HUES6 (cell line): ENCODE measurements at regions not wholly inside any gene's neighbourhood (a gene's known extent, or its start where the extent isn't known, plus 50 kb on each side); places are given as distances from the start of the nearest gene placed in this dataset.
A peak's percentile ranks its signal among the peaks of the same experiment; 100 is the strongest.
"Not testable (repeated sequence)": the region's sequence is repeated elsewhere in the genome, so short reads cannot be mapped to it uniquely, and the experiment has no call there.

ENCODE experiments used
- H3K27ac ChIP-seq: 2 replicates; pipeline ENCODE4 v1.7.0; 2013; ENCODE audit warnings: low read depth, mild to moderate bottlenecking, low read length, inconsistent platforms
- H3K27me3 ChIP-seq: 2 replicates; pipeline ENCODE4 v1.6.1; 2013; ENCODE audit warnings: low read length; ENCODE audit not compliant: control insufficient read depth, insufficient read depth
- H3K36me3 ChIP-seq: 2 replicates; pipeline ENCODE4 v1.6.1; 2013; ENCODE audit warnings: low read length; ENCODE audit not compliant: control insufficient read depth, insufficient read depth
- H3K4me1 ChIP-seq: 2 replicates; pipeline ENCODE4 v1.6.1; 2013; ENCODE audit warnings: low read length; ENCODE audit not compliant: control insufficient read depth, insufficient read depth
- H3K4me3 ChIP-seq: 2 replicates; pipeline ENCODE4 v1.5.1; 2013; ENCODE audit warnings: low read depth, low read length
- H3K9ac ChIP-seq: one replicate; pipeline ENCODE4 v1.6.1; 2013; ENCODE audit warnings: mild to moderate bottlenecking, low read length
- H3K9me3 ChIP-seq: 2 replicates; pipeline ENCODE4 v1.6.1; 2013; ENCODE audit warnings: low read depth, low read length; ENCODE audit not compliant: control insufficient read depth, insufficient read depth

- H3K27ac ChIP-seq, result no peak overlapping the region
- H3K36me3 ChIP-seq, result no peaks in the 10 kb centered on the region
- no peaks in the 10 kb centered on the region for H3K4me1 ChIP-seq
- peaks cover 65% of the 10 kb centered on the region; the same call in 1 of the 2 replicates for H3K9me3 ChIP-seq
- H3K27me3 ChIP-seq, result no peaks in the 10 kb centered on the region
- no peak overlapping the region for H3K9ac ChIP-seq
- H3K4me3 ChIP-seq, result no peak overlapping the region
Observed at GRCh38 chr19:24004166-24004565, 82.8 kb upstream of the ZNF254 start.

- H3K27me3 ChIP-seq, result no peaks in the 10 kb centered on the region
- no peaks in the 10 kb centered on the region for H3K9me3 ChIP-seq
- no peak overlapping the region for H3K4me3 ChIP-seq
- no peak overlapping the region for H3K9ac ChIP-seq
- H3K27ac ChIP-seq, result no peak overlapping the region
- H3K4me1 ChIP-seq, result peaks cover 4% of the 10 kb centered on the region; the same call in 1 of the 2 replicates
- H3K36me3 ChIP-seq, result no peaks in the 10 kb centered on the region
Observed at GRCh38 chr19:24029941-24030636, 56.9 kb upstream of the ZNF254 start.

- peaks cover 18% of the 10 kb centered on the region for H3K36me3 ChIP-seq
- peak overlapping the region; percentile 56 for H3K9ac ChIP-seq
- H3K4me1 ChIP-seq, result peaks cover 5% of the 10 kb centered on the region; the same call in 1 of the 2 replicates
- H3K27me3 ChIP-seq, result no peaks in the 10 kb centered on the region
- H3K9me3 ChIP-seq, result no peaks in the 10 kb centered on the region
- H3K4me3 ChIP-seq, result peak overlapping the region; percentile 89
- no peak overlapping the region for H3K27ac ChIP-seq
Observed at GRCh38 chr19:24032651-24033050, 54.3 kb upstream of the ZNF254 start.

- Histone ChIP-seq H3K9ac (peak overlapping the region; percentile 97), H3K4me3 (peak overlapping the region; percentile 89), H3K27me3 (no peaks in the 10 kb centered on the region), H3K4me1 (peaks cover 5% of the 10 kb centered on the region; the same call in 1 of the 2 replicates), H3K27ac (peak overlapping the region; percentile 93), H3K9me3 (no peaks in the 10 kb centered on the region), H3K36me3 (peaks cover 26% of the 10 kb centered on the region)
Observed at GRCh38 chr19:24033301-24033962, 53.6 kb upstream of the ZNF254 start.

GRCh38 chr19:24033963-24034342 lies 53.0 kb upstream of the ZNF254 start:
- Histone ChIP-seq H3K27me3 (no peaks in the 10 kb centered on the region), H3K9ac (peak overlapping the region; percentile 97), H3K9me3 (no peaks in the 10 kb centered on the region), H3K27ac (peak overlapping the region; percentile 93), H3K4me3 (peak overlapping the region; percentile 89), H3K36me3 (peaks cover 31% of the 10 kb centered on the region), H3K4me1 (peaks cover 5% of the 10 kb centered on the region; the same call in 1 of the 2 replicates)

GRCh38 chr19:24035261-24035880 lies 51.6 kb upstream of the ZNF254 start:
- not testable (repeated sequence) for H3K9me3 ChIP-seq, H3K27ac ChIP-seq, H3K4me1 ChIP-seq, H3K27me3 ChIP-seq
- Histone ChIP-seq H3K9ac (peak overlapping the region; percentile 97), H3K4me3 (peak overlapping the region; percentile 89), H3K36me3 (peaks cover 42% of the 10 kb centered on the region)
